Mammary epithelial cell (primary cell): ENCODE measurements at regions not wholly inside any gene's neighbourhood (a gene's known extent, or its start where the extent isn't known, plus 50 kb on each side); places are given as distances from the start of the nearest gene placed in this dataset.

ENCODE experiments used
- CTCF ChIP-seq, 2 donors: IDR thresholded peaks in 1 of 2; conservative IDR thresholded peaks in 1 of 2; 2 replicates each; pipeline ENCODE4 v1.5.1; 2011 to 2012; ENCODE audit warnings: inconsistent platforms in 2 of 2, low read length in 2 of 2, mild to moderate bottlenecking in 2 of 2, control low read depth in 1 of 2, low read depth in 1 of 2; ENCODE audit not compliant: insufficient read depth in 1 of 2; ENCODE audit errors: extremely low read depth in 1 of 2
- EZH2 ChIP-seq: IDR thresholded peaks from 2 replicates; pipeline ENCODE4 v1.6.1; 2012; ENCODE audit warnings: low read length, inconsistent platforms, borderline replicate concordance

- TF ChIP-seq CTCF (conservative IDR thresholded peaks at IDR 0.05 in 1 of 2, IDR thresholded peaks at IDR 0.05 in 1 of 2; ENCODE audit: extremely low read depth in 1 of 2, insufficient read depth in 1 of 2, low read depth in 1 of 2, low read length in 2 of 2) (no peak), EZH2 (no peak)
These were observed 216.3 kb downstream of the ADGRG6 start for GRCh38 chr6:142518126-142518525.
